Activated CD8-positive, alpha-beta T cell treated with anti-CD3 and anti-CD28 coated beads for 36 hours (primary cell): ENCODE measurements at regions not wholly inside any gene's neighbourhood (a gene's known extent, or its start where the extent isn't known, plus 50 kb on each side); places are given as distances from the start of the nearest gene placed in this dataset.
"Not testable (repeated sequence)": the region's sequence is repeated elsewhere in the genome, so short reads cannot be mapped to it uniquely, and the experiment has no call there.

Experiments
- ATAC-seq: fragments of 200-7000 bp; cut with Tn5 transposase; one replicate; pipeline ENCODE4 v1.10.0; 2021; ENCODE audit warnings: mild to moderate bottlenecking, moderate library complexity
- CTCF ChIA-PET: fragments of 350-600 bp; sonication (Branson Sonifier 250); formaldehyde crosslinking; loops from one replicate; lab custom pipeline; 2021; ENCODE audit warnings: antibody characterized with exemption; lab: Charles Lee
- POLR2A ChIA-PET: fragments of 350-600 bp; sonication (Branson Sonifier 250); formaldehyde crosslinking; loops from one replicate; lab custom pipeline; 2021; ENCODE audit warnings: antibody characterized with exemption; lab: Charles Lee
- DNase-seq: peaks from one replicate; pipeline ENCODE4 v3.0.0-alpha.2; 2020
- H3K27ac Mint-ChIP-seq: one replicate; pipeline ENCODE4 v1.8.0; 2021; ENCODE audit warnings: mild to moderate bottlenecking, mixed read lengths
- H3K27me3 Mint-ChIP-seq: one replicate; pipeline ENCODE4 v1.8.0; 2021; ENCODE audit warnings: mixed read lengths
- H3K36me3 Mint-ChIP-seq: one replicate; pipeline ENCODE4 v1.8.0; 2021; ENCODE audit warnings: low read depth, mixed read lengths
- H3K4me1 Mint-ChIP-seq: one replicate; pipeline ENCODE4 v1.8.0; 2021; ENCODE audit warnings: low read depth, mixed read lengths
- H3K4me3 Mint-ChIP-seq: one replicate; pipeline ENCODE4 v1.8.0; 2021; ENCODE audit warnings: mild to moderate bottlenecking, moderate library complexity, mixed read lengths
- H3K9me3 Mint-ChIP-seq: one replicate; pipeline ENCODE4 v1.8.0; 2021; ENCODE audit warnings: mixed read lengths
- intact Hi-C: fragments of 100-400 bp; cut with micrococcal nuclease; formaldehyde crosslinking; loops from one replicate; pipeline ENCODE4 v1.10.0; 2022
- TF ChIP-seq, protein P1 (sequence below): fragments of 200-600 bp; IDR thresholded peaks from one replicate; pipeline ENCODE4 v1.8.0; 2022; ENCODE audit warnings: antibody characterized with exemption, mild to moderate bottlenecking

DNA sequence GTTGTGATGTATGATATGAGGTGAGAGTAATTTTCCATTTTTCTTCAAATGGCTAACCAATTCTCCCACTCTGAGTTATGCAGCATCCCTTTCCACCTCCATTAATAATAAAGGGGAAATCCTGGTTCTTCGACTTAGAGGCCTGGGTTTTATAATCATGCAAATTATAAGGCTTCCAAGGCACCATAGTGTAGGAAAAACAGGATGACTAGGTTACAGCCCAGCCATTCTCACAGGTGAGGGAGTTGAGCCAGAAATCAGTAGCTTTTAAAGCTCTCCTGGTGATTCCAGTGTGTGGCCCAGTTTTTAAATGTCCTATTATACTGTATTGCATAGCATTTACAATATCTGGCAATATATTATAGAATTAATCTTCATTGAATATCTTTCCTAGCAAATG lies 203.1 kb downstream of the ARHGEF9 start:
- ATAC-seq (no peak), DNase-seq (no peak)
- no peak overlapping the region for H3K4me3 Mint-ChIP-seq
- no peaks in the 10 kb centered on the region for H3K36me3 Mint-ChIP-seq
- intact Hi-C loops, result no loop called here
- TF ChIP-seq, protein P1, sequence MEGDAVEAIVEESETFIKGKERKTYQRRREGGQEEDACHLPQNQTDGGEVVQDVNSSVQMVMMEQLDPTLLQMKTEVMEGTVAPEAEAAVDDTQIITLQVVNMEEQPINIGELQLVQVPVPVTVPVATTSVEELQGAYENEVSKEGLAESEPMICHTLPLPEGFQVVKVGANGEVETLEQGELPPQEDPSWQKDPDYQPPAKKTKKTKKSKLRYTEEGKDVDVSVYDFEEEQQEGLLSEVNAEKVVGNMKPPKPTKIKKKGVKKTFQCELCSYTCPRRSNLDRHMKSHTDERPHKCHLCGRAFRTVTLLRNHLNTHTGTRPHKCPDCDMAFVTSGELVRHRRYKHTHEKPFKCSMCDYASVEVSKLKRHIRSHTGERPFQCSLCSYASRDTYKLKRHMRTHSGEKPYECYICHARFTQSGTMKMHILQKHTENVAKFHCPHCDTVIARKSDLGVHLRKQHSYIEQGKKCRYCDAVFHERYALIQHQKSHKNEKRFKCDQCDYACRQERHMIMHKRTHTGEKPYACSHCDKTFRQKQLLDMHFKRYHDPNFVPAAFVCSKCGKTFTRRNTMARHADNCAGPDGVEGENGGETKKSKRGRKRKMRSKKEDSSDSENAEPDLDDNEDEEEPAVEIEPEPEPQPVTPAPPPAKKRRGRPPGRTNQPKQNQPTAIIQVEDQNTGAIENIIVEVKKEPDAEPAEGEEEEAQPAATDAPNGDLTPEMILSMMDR, result no peak
- H3K27me3 Mint-ChIP-seq, result no peaks in the 10 kb centered on the region
- POLR2A ChIA-PET, result no interaction called here
- CTCF ChIA-PET, result no interaction called here
- H3K9me3 Mint-ChIP-seq, result no peaks in the 10 kb centered on the region
- H3K4me1 Mint-ChIP-seq, result no peaks in the 10 kb centered on the region
- H3K27ac Mint-ChIP-seq, result no peak overlapping the region

DNA sequence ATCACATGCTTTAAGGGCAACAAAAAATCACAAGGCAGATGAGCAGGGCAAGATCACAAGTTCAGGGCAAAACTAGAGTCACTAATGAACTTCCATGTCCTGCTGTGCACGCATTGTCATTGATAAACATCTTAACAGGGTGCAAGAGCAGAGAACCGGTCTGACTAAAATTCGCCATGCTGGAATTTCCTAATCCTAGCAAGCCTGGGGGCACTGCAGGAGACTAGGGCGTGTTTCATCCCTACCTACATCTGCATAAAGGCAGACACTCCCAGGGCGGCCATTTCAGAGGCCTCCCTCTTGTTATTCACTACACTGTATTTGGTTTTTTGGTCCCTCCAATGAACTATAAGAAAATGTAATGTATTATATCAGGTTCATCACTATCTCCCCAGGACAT lies 203.6 kb downstream of the ARHGEF9 start:
- ATAC-seq, result no peak
- H3K4me1 Mint-ChIP-seq, result no peaks in the 10 kb centered on the region
- no peaks in the 10 kb centered on the region for H3K9me3 Mint-ChIP-seq
- H3K27ac Mint-ChIP-seq, result no peak overlapping the region
- intact Hi-C loops, result no loop called here
- no peak overlapping the region for H3K4me3 Mint-ChIP-seq
- TF ChIP-seq, protein P1, result no peak
- POLR2A ChIA-PET, result no interaction called here
- H3K36me3 Mint-ChIP-seq, result no peaks in the 10 kb centered on the region
- CTCF ChIA-PET, result no interaction called here
- H3K27me3 Mint-ChIP-seq, result no peaks in the 10 kb centered on the region
- DNase-seq, result no peak

DNA sequence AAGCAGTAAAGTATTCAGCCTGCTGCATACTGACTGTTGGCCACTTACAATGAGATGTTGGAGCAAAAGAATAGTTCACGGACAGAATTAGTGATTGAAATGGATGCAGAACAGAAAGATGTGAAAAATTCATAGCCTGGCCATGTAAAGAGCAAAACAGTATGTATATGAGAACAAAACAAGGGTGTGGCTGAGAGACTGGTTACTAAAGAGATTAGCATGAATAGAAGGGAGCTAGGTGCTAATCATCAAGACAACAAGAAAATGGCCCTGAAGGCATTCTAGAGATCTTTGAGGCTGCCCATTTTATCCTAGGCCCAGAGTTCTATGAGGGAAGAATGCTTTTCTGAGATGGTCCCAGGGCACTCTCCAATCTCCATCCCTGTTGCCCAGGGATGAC lies 208.5 kb downstream of the ARHGEF9 start:
- POLR2A ChIA-PET, result no interaction called here
- Mint-ChIP-seq H3K36me3 (no peaks in the 10 kb centered on the region), H3K4me3 (no peak overlapping the region)

DNA sequence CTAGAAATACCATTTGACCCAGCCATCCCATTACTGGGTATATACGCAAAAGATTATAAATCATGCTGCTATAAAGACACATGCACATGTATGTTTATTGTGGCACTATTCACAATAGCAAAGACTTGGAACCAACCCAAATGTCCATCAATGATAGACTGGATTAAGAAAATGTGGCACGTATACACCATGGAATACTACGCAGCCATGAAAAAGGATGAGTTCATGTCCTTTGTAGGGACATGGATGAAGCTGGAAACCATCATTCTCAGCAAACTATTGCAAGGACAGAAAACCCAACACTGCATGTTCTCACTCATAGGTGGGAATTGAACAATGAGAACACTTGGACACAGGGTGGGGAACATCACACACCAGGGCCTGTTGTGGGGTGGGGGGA lies 209.3 kb downstream of the ARHGEF9 start:
- H3K9me3 Mint-ChIP-seq, H3K36me3 Mint-ChIP-seq, H3K4me1 Mint-ChIP-seq, H3K27ac Mint-ChIP-seq, H3K27me3 Mint-ChIP-seq, CTCF ChIA-PET, POLR2A ChIA-PET, intact Hi-C loops, DNase-seq, H3K4me3 Mint-ChIP-seq, ATAC-seq: not testable (repeated sequence)

More for the DNA sequence above, 208.5 kb downstream of the ARHGEF9 start:
- CTCF ChIA-PET, result no interaction called here
- Mint-ChIP-seq H3K9me3 (no peaks in the 10 kb centered on the region), H3K27ac (no peak overlapping the region), H3K4me1 (no peaks in the 10 kb centered on the region), H3K27me3 (no peaks in the 10 kb centered on the region)
- DNase-seq (no peak), ATAC-seq (no peak)
- intact Hi-C loops, result no loop called here
- TF ChIP-seq, protein P1, result no peak

DNA sequence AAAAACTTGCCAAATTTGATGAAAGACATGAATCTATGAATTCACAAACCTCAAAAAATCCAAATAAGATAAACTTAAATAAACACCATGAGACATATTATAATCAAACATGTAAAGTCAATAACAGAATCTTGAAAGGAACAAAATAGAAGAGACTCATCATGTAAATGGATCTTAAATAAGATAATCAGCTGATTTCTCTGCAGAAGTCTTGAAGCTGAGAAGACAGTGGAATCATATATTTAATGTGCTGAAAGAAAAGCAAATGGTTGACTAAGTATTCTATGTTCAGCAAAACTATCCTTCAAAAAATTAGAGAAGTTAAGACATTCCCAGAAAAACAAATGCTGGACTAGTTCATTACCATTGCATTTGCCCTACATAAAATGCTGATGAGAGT lies 215.7 kb upstream of the SPIN4 start:
- TF ChIP-seq, protein P1, result no peak
- intact Hi-C loops, result no loop called here
- no peak for DNase-seq
- Mint-ChIP-seq H3K27ac (no peak overlapping the region), H3K27me3 (peaks cover 2% of the 10 kb centered on the region), H3K36me3 (peaks cover 2% of the 10 kb centered on the region), H3K4me3 (no peak overlapping the region), H3K9me3 (no peaks in the 10 kb centered on the region), H3K4me1 (peaks cover 2% of the 10 kb centered on the region)
- ATAC-seq, result no peak
- CTCF ChIA-PET, result no interaction called here
- POLR2A ChIA-PET, result no interaction called here

DNA sequence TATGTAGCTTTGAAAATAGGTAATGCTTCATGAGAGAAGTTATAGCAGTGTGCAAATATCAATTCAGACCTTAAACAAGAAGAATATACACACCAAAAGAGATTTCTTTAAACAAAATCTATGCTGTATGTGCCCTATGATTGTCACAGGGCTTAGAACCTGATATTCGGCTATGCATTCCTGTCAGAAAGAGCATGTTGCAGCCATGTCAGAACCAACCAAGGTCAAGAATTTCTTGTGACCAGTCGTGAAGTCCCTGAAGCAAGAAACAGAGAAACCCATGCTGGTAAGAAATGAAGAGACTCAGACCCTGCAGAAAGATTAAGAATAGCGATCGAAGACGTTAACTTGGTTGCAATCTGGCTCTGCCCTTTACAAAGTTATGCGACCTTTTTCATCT lies 210.3 kb upstream of the SPIN4 start:
- intact Hi-C loops, result no loop called here
- TF ChIP-seq, protein P1, result no peak
- CTCF ChIA-PET, result no interaction called here
- H3K9me3 Mint-ChIP-seq, result peaks cover 3% of the 10 kb centered on the region
- no peak for ATAC-seq
- H3K27me3 Mint-ChIP-seq, result no peaks in the 10 kb centered on the region
- peaks cover 10% of the 10 kb centered on the region for H3K36me3 Mint-ChIP-seq
- H3K27ac Mint-ChIP-seq, result peak overlapping the region; percentile 64
- H3K4me3 Mint-ChIP-seq, result peak overlapping the region; percentile 85
- no peak for DNase-seq
- POLR2A ChIA-PET, result no interaction called here
- H3K4me1 Mint-ChIP-seq, result peaks cover 11% of the 10 kb centered on the region
